Tibial artery (tissue), 4 donors: ENCODE measurements at regions not wholly inside any gene's neighbourhood (a gene's known extent, or its start where the extent isn't known, plus 50 kb on each side); places are given as distances from the start of the nearest gene placed in this dataset.

ENCODE experiments used
- DNase-seq, 2 donors: peaks; one replicate each; pipeline ENCODE4 v3.0.0-alpha.2; 2019
- H3K27ac ChIP-seq, 2 donors: fragments of 200-600 bp; sonication (generic) in 1 of 2; 1 replicate in 1 of 2; 2 replicates in 1 of 2; pipeline ENCODE4 v1.5.1; 2018 to 2019; ENCODE audit warnings: mild to moderate bottlenecking in 1 of 2
- H3K27me3 ChIP-seq, 2 donors: fragments of 200-600 bp; sonication (generic) in 1 of 2; one replicate each; pipeline versions ENCODE4 v1.5.1 to v1.6.0; 2016 to 2019
- H3K36me3 ChIP-seq, 3 donors: fragments of 200-600 bp; sonication (generic) in 2 of 3; one replicate each; pipeline ENCODE4 v1.5.1; 2016 to 2019; ENCODE audit warnings: mild to moderate bottlenecking in 2 of 3
- H3K4me1 ChIP-seq, 4 donors: fragments of 200-600 bp; sonication (generic) in 2 of 4; 1 replicate in 3 of 4; 2 replicates in 1 of 4; pipeline ENCODE4 v1.5.1; 2016 to 2019
- H3K4me3 ChIP-seq, 2 donors: fragments of 200-600 bp; sonication (generic) in 1 of 2; 1 replicate in 1 of 2; 2 replicates in 1 of 2; pipeline ENCODE4 v1.5.1; 2018 to 2019; ENCODE audit warnings: mild to moderate bottlenecking in 2 of 2
- H3K9me3 ChIP-seq, 3 donors: fragments of 200-600 bp; sonication (generic) in 1 of 3; one replicate each; pipeline ENCODE4 v1.5.1; 2016 to 2019
- CTCF ChIP-seq, 2 experiments: fragments of 200-600 bp in 1 of 2; fragments of 450-650 bp in 1 of 2; IDR thresholded peaks; one replicate each; pipeline ENCODE4 v1.5.1; 2017 to 2019; ENCODE audit warnings: antibody characterized with exemption in 2 of 2, mild to moderate bottlenecking in 1 of 2, moderate library complexity in 1 of 2
- intact Hi-C: fragments of 100-400 bp; cut with DNase I; formaldehyde crosslinking; loops from one replicate; pipeline ENCODE4 v1.15.0; 2023; ENCODE audit warnings: low total_unique reads

GRCh38 chr10:78642269-78642816 is 426.4 kb upstream of the ZMIZ1 start:
- Histone ChIP-seq H3K4me1 (no peaks in the 10 kb centered on the region), H3K9me3 (no peaks in the 10 kb centered on the region)
- intact Hi-C loops = no loop called here

GRCh38 chr10:78643513-78643912 is 425.3 kb upstream of the ZMIZ1 start:
- Histone ChIP-seq H3K27ac (no peak overlapping the region), H3K4me3 (no peak overlapping the region), H3K27me3 (no peaks in the 10 kb centered on the region), H3K36me3 (no peaks in the 10 kb centered on the region), H3K4me1 (no peaks in the 10 kb centered on the region), H3K9me3 (no peaks in the 10 kb centered on the region)
- no peak for TF ChIP-seq CTCF (IDR thresholded peaks at IDR 0.05)
- no peak for DNase-seq
- intact Hi-C loops = no loop called here

More at GRCh38 chr10:78642269-78642816, 426.4 kb upstream of the ZMIZ1 start:
- H3K27ac ChIP-seq = no peak overlapping the region
- no peak overlapping the region for H3K4me3 ChIP-seq
- H3K27me3 ChIP-seq = no peaks in the 10 kb centered on the region
- no peak for TF ChIP-seq CTCF (IDR thresholded peaks at IDR 0.05)
- no peaks in the 10 kb centered on the region for H3K36me3 ChIP-seq
- no peak for DNase-seq

- Histone ChIP-seq H3K4me3 (no peak overlapping the region), H3K27me3 (no peaks in the 10 kb centered on the region), H3K27ac (no peak overlapping the region), H3K4me1 (no peaks in the 10 kb centered on the region), H3K9me3 (no peaks in the 10 kb centered on the region), H3K36me3 (no peaks in the 10 kb centered on the region)
- no peak for DNase-seq
- TF ChIP-seq CTCF (IDR thresholded peaks at IDR 0.05) = no peak
- intact Hi-C loops = no loop called here
These were observed 424.2 kb upstream of the ZMIZ1 start for GRCh38 chr10:78644550-78644949.

- H3K27me3 ChIP-seq = no peaks in the 10 kb centered on the region
- no peaks in the 10 kb centered on the region for H3K4me1 ChIP-seq
- H3K27ac ChIP-seq = no peak overlapping the region
- DNase-seq = no peak
- H3K36me3 ChIP-seq = no peaks in the 10 kb centered on the region
- no peak overlapping the region for H3K4me3 ChIP-seq
- intact Hi-C loops = no loop called here
- no peaks in the 10 kb centered on the region for H3K9me3 ChIP-seq
- no peak for TF ChIP-seq CTCF (IDR thresholded peaks at IDR 0.05)
These were observed 423.5 kb upstream of the ZMIZ1 start for GRCh38 chr10:78645169-78645686.

- TF ChIP-seq CTCF (IDR thresholded peaks at IDR 0.05) = no peak
- Histone ChIP-seq H3K36me3 (no peaks in the 10 kb centered on the region), H3K27me3 (no peaks in the 10 kb centered on the region), H3K4me3 (no peak overlapping the region), H3K9me3 (no peaks in the 10 kb centered on the region), H3K27ac (no peak overlapping the region), H3K4me1 (no peaks in the 10 kb centered on the region)
- intact Hi-C loops = no loop called here
- DNase-seq = no peak
These were observed 422.8 kb upstream of the ZMIZ1 start for GRCh38 chr10:78645975-78646374.
